Breast epithelium (tissue), 3 donors: ENCODE measurements at regions not wholly inside any gene's neighbourhood (a gene's known extent, or its start where the extent isn't known, plus 50 kb on each side); places are given as distances from the start of the nearest gene placed in this dataset.

Experiments
- POLR2AphosphoS5 ChIP-seq, 3 donors: sonication (generic); formaldehyde crosslinking; IDR thresholded peaks; one replicate each; pipeline ENCODE4 v1.6.1; 2017; ENCODE audit warnings: antibody characterized with exemption in 3 of 3
- TF ChIP-seq, protein P1 (sequence below), 3 donors: fragments of 450-650 bp; IDR thresholded peaks; one replicate each; pipeline ENCODE4 v1.5.1; 2016 to 2017; ENCODE audit warnings: antibody characterized with exemption in 3 of 3, mild to moderate bottlenecking in 3 of 3, moderate library complexity in 3 of 3

DNA sequence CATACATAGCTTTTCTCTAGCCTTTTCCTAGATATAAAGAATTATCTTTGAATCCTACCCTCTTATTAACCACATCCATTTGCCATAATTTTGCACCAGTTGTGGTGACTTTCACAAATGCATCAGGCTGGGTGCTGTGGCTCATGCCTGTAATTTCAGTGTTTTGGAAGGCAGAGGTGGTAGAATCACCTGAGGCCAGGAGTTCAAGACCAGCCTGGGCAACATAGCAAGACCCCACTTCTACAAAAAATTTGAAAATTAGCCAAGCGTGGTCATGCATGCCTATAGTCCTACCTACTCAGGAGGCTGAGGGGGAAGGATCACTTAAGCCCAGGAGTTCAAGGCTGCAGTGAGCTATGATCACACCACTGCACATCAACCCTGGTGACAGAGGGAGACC is 672.4 kb upstream of the CHAC2 start:
- TF ChIP-seq, protein P1, sequence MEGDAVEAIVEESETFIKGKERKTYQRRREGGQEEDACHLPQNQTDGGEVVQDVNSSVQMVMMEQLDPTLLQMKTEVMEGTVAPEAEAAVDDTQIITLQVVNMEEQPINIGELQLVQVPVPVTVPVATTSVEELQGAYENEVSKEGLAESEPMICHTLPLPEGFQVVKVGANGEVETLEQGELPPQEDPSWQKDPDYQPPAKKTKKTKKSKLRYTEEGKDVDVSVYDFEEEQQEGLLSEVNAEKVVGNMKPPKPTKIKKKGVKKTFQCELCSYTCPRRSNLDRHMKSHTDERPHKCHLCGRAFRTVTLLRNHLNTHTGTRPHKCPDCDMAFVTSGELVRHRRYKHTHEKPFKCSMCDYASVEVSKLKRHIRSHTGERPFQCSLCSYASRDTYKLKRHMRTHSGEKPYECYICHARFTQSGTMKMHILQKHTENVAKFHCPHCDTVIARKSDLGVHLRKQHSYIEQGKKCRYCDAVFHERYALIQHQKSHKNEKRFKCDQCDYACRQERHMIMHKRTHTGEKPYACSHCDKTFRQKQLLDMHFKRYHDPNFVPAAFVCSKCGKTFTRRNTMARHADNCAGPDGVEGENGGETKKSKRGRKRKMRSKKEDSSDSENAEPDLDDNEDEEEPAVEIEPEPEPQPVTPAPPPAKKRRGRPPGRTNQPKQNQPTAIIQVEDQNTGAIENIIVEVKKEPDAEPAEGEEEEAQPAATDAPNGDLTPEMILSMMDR (IDR thresholded peaks at IDR 0.05), result no peak
- no peak for TF ChIP-seq POLR2AphosphoS5 (IDR thresholded peaks at IDR 0.05)
